VCaP (cell line): ENCODE measurements at regions not wholly inside any gene's neighbourhood (a gene's known extent, or its start where the extent isn't known, plus 50 kb on each side); places are given as distances from the start of the nearest gene placed in this dataset.

ENCODE experiments used
- H3K27ac ChIP-seq: fragments of 450-650 bp; 2 replicates; pipeline ENCODE4 v1.5.1; 2017
- CTCF ChIP-seq: fragments of 450-650 bp; conservative IDR thresholded peaks from 2 replicates; pipeline ENCODE4 v1.5.1; 2017; ENCODE audit warnings: mild to moderate bottlenecking, moderate library complexity

- no peak for TF ChIP-seq CTCF
- no peak overlapping the region for H3K27ac ChIP-seq
Measured at GRCh38 chr9:105978336-105978735, 284.0 kb downstream of the TMEM38B start.

GRCh38 chr9:105978826-105979225, 284.5 kb downstream of the TMEM38B start:
- no peak overlapping the region for H3K27ac ChIP-seq
- TF ChIP-seq CTCF, result no peak

- no peak for TF ChIP-seq CTCF
- no peak overlapping the region for H3K27ac ChIP-seq
Measured at GRCh38 chr9:105979290-105979689, 284.9 kb downstream of the TMEM38B start.

GRCh38 chr9:105984714-105985113, 290.4 kb downstream of the TMEM38B start:
- no peak for TF ChIP-seq CTCF
- no peak overlapping the region for H3K27ac ChIP-seq

- no peak overlapping the region for H3K27ac ChIP-seq
- no peak for TF ChIP-seq CTCF
Measured at GRCh38 chr9:105993116-105993854, 298.9 kb downstream of the TMEM38B start.

GRCh38 chr9:105993921-105994715, 299.8 kb downstream of the TMEM38B start:
- no peak for TF ChIP-seq CTCF
- H3K27ac ChIP-seq, result no peak overlapping the region

- no peak for TF ChIP-seq CTCF
- no peak overlapping the region for H3K27ac ChIP-seq
Measured at GRCh38 chr9:105994970-105995369, 300.6 kb downstream of the TMEM38B start.
